ENCODE measurements at regions not wholly inside any gene's neighbourhood (a gene's known extent, or its start where the extent isn't known, plus 50 kb on each side); places are given as distances from the start of the nearest gene placed in this dataset.
"Not testable (repeated sequence)": the region's sequence is repeated elsewhere in the genome, so short reads cannot be mapped to it uniquely, and the experiment has no call there.

DNA sequence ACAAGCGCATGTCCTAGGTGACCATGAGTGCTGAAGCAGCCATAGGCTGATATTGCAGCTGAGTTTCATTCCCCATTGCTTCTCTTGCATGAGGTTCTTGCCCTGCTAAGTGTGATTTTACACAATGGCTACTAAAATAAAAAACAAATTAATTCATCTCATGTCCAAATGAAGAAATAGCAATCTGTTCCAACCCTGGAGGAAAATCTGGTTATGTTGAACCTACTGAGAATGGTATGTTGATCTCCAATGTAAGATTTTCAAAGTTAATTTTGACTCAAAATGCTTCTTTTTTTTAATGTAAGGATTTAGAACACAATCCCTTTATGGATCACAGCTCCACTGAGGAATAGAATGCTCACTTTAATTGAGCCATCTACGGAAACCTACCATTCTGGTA is 254.2 kb upstream of the CRBN start:
- DNase-seq = no peak

- no peak for DNase-seq
Measured at GRCh38 chr3:3429841-3430240, 250.3 kb upstream of the CRBN start.

DNA sequence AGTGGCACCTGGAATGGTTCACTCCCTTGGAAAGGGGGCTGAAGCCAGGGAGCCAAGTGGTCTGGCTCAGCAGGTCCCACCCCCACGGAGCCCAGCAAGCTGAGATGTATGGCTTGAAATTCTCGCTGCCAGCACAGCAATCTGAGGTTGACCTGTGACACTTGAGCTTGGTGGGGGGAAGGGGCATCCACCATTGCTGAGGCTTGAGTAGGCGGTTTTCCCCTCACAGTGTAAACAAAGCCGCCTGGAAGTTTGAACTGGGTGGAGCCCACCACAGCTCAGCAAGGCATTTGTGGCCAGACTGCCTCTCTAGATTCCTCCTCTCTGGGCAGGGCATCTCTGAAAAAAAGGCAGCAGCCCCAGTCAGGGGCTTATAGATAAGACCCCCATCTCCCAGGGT is 228.2 kb upstream of the CRBN start:
- DNase-seq = not testable (repeated sequence)

DNA sequence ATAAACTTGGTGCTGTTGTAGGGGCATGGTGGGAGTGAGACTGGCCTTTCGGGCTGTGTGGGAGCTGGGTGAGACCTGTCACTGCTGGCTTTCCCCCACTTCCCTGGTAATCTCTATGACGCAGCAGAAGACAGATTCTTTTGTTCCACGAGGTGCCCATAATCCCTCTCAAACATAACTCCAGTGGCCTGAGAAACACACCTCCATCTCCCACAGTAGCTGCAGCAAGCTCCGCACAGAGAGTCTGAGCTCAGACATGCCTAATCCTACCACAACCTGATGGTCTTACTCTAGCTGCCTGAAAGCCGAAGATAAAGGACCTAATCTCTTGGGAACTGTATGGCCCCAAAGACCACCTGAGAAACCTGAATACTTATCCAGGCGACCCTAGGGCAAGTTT is 225.6 kb upstream of the CRBN start:
- DNase-seq = no peak

- no peak for DNase-seq
Measured at GRCh38 chr3:3403700-3404099, 224.2 kb upstream of the CRBN start.

DNA sequence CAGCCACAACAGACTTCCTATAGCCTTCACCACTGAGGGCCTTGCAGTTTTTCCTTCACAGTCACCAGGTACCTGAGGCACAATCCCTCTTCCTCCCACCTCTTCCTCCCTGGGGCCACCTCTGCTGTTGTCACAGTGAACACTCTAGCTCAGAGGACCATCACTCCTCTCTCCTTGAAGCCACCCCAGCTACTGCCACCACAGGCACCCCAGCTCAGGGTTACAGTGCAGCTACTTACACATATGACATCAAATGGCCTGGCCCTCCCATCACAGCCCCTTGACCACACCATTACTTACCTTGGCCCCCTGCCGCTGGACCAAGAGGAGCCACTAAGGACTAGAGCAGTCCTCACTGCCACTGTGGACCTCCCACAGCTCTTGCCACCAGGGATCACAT is 213.5 kb upstream of the CRBN start:
- no peak for DNase-seq

GRCh38 chr3:3383461-3383860 is 204.0 kb upstream of the CRBN start:
- DNase-seq = no peak

DNA sequence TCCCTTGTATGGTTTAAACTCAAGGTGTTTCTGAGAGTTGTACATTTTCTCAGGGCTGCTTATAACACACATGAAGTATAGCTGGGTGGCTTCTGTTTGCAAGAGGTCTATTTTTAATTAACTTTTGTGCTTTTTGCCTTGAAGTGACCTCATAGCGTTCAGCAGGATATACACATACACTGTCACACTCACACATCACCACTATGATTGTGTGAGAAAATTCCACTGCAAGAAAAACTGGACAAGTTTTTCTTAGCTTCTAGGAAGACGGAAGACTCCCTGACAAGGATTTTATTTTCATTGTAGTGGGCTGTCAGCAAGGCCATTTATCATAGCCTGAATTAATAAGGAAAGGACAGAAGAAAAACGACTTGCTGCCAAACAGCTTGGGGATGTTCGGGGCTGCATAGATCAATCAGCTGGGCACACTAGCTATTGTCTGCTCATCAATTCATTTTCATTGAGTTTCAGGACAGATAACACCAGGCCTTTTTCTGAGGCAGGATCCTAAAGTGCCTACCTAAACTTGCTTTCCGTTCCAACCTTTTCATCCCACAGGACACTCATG is 192.8 kb upstream of the CRBN start:
- no peak for DNase-seq

GRCh38 chr3:3368306-3368705 is 188.8 kb upstream of the CRBN start:
- DNase-seq = no peak

DNA sequence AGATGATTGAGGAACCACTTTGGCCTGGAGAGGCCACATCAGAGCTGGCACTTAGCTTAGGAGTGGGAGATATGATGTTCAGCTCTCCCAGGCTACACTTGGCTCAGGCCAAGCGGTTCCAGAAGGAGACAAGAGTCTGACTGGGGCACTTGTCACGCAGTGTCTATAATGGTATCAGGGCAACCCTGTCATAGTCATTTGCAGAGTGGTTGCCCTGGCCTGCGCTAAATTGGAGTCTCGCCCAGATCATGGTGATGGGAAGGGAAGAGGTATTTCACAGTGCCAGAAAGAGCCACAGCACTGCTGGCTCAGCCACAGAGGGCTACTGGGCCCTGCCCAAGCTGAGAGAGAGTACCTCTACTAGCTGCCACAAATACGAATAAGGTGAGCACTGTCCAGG is 186.9 kb upstream of the CRBN start:
- DNase-seq = no peak

DNA sequence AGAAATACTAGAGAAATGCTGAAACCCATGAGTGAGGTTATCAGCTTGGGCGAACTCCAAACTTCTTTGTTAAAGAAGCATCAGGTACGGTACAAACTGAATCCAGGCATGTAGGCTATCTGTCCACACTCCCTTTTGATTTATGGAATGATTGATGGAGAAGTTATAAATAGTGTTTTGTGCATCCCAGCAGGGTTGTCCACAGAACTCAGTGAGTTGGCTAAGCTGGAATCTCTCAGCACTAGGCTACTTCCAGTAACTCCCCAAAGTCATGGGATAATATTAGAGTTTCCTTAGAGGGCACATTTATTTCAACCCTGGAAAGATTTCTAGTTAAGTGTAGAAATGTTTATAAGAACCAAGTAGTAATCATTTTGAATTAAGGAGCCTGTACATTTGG is 186.2 kb upstream of the CRBN start:
- no peak for DNase-seq

- DNase-seq = no peak
Measured at GRCh38 chr3:3356846-3357245, 177.4 kb upstream of the CRBN start.

DNA sequence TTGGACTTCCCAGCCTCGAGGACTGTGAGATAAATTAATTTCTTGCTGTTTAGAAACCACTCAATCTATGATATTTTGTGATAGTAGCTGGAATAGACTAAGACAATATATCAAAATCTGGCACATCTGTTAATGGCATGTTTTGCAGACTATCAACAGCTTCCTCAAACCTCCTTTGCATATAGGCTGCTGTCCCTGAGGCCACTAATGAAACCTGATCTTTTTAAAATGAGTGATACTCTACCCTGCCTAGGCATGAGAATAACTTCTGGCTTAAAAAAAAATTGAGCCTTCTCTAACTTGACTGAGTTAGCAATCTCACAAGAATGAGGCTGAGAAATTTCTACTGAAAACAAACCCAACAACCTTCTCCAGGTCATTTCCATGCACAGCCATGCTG is 176.0 kb upstream of the CRBN start:
- DNase-seq = no peak

GRCh38 chr3:3353153-3353552 is 173.7 kb upstream of the CRBN start:
- DNase-seq = no peak

GRCh38 chr3:3351226-3351625 is 171.7 kb upstream of the CRBN start:
- DNase-seq = no peak

- not testable (repeated sequence) for DNase-seq
Measured at GRCh38 chr3:3347056-3347455, 167.6 kb upstream of the CRBN start.

DNA sequence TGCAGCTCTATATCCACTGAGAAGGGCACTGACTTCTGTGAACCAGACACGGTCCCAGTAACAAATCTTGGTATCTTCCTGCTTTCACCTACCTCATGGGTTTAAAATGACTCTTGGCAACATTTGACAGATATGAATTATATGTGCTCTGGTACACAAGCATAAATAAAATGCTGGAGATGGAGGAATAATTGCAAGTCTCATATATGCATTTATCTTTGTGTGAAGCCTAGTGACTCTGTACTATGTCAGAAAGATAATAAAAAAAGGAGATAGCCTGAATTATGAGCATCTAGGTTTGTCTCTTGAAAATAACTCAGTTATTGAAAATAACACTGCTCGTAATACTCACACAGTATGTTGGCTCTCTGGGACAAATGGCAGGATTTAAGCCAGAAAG is 167.1 kb upstream of the CRBN start:
- DNase-seq = no peak

DNA sequence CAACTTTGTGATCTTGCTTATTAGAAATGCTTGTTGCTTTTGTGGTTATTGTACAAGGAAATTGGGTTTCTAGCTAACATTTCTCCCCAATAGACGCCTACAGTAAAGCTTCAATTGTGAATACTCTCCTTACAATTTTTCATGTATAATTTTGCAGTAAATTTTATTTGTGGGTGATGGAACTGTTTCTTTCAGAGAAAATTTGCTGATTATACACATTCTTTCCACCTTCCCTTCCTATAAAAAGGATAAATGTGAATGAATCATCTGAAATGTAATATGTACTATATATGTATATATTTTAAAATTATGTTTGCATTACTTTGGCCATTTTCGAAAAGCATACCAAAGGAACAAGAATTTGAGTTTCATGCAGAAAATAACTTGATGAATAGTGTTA is 162.7 kb upstream of the CRBN start:
- DNase-seq = no peak

DNA sequence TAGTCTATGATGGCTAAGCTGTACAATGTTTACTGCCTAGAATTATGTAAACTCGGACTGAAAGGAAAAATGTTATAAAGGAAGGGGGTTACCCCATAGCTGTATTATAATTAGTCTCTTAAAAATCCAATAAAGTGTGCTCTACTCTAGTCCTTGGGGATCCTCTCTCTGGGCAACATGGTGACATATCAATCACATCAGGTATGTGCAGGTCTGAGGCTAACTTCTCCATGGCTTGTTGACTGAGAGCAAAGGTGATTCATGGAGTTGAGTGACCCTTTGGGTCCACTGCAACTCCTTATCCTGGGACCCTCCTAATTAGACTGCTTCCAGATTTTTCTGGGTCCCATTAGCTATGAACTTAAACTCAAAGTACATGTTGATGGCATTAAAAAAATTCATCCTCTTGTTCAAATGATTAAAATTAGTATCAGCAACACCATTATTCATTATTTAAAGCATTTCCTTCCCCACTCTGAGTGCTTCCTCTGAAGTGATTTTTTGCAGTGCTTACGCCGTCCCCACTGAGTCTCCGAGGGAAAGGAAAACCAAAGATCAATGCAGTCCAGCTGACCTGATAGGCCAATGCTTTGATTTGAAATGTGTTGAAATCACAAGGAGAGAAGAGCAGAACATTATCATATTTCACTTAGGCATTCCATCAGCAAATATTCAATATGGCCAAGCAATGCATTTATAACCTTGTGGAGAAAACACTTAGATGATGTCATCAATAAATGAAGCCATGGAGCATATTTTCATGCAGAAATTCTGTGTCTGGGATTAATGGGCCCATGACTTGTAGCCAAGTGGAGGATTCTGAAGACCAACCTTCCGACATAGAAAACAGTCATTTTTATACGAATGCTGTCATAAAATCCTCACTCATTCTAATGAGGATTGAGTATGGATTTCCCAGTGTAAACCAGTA is 161.7 kb upstream of the CRBN start:
- DNase-seq = no peak

- no peak for DNase-seq
Measured at GRCh38 chr3:3340526-3340925, 161.0 kb upstream of the CRBN start.

GRCh38 chr3:3335903-3336302 is 156.4 kb upstream of the CRBN start:
- DNase-seq = no peak

GRCh38 chr3:3334491-3334890 is 155.0 kb upstream of the CRBN start:
- no peak for DNase-seq

DNA sequence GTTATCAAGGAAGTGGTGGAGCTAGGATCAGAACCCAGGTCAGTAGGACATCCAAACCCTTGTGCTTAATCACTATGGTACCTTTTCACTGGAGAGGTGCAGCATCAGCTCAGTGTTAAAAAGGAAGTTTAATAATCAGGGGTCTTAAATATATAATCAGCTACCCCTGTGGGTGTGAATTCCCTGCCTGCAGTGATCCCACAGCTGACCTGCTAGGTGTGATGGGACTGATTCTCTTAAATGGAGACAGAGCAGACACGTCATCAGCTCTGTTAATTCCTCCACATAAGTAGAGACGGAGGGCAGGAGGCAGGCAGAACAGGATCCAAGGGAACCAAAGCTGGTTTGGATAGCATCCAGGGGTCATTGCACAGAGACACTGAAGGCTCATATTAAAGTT is 154.1 kb upstream of the CRBN start:
- DNase-seq = no peak

DNA sequence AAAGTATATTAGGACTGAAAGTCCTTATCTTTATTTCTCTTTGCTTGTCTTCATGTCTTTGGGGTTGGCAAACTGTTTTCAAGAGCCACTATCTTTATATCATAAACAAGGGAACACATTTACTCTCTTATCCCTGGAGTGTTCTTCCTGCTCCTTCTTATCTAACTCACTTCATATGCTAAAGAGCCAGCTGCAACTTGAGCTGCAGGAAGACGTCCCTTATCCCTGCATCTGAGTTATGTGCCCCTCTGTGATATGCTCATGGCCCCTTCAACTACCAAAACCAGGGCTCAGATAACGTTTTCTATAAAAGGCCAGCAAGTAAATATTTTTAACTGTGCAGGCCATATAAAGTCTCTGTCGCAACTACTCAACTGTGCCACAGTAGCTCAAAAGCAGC is 137.0 kb upstream of the CRBN start:
- no peak for DNase-seq

DNA sequence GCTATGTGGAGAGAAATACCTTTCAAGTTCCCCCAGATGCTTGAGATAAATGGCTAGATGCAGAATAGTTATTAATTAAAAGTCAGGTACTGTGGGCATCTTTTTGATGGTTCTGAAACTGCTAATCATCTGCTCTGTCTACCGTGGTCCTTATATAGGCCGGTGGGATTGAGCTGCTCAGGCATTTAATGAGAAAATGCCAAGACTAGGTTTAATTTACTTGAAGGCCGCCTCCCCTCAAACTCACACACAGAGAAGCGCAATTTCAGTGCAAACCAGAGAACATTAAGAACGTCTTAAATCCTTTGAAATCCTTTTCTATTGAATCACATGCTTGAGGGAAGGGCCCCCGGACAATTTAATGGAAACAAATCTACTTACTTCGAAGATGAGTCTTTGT is 136.4 kb upstream of the CRBN start:
- no peak for DNase-seq

All from suppressor macrophage treated with lipopolysaccharide for 1 hour (primary cell).